MM.1S (cell line): ENCODE measurements at regions not wholly inside any gene's neighbourhood (a gene's known extent, or its start where the extent isn't known, plus 50 kb on each side); places are given as distances from the start of the nearest gene placed in this dataset.
"Not testable (repeated sequence)": the region's sequence is repeated elsewhere in the genome, so short reads cannot be mapped to it uniquely, and the experiment has no call there.

Experiments used
- CTCF ChIP-seq: fragments of 300-600 bp; sonication (generic); IDR thresholded peaks from 2 replicates; pipeline ENCODE4 v1.5.1; 2016; ENCODE audit warnings: antibody characterized with exemption, low read length, mixed read lengths
- EZH2 ChIP-seq: fragments of 300-600 bp; sonication (generic); optimal IDR thresholded peaks from 2 replicates; pipeline ENCODE3; 2017; ENCODE audit warnings: low read depth, mild to moderate bottlenecking, antibody characterized with exemption, low read length, mixed read lengths

GRCh38 chr12:124669271-124669721, 101.9 kb upstream of the NCOR2 start:
- not testable (repeated sequence) for TF ChIP-seq CTCF, EZH2
